Left lung (tissue), 4 donors: ENCODE measurements at regions not wholly inside any gene's neighbourhood (a gene's known extent, or its start where the extent isn't known, plus 50 kb on each side); places are given as distances from the start of the nearest gene placed in this dataset.

Experiments
- ATAC-seq: fragments of 200-7000 bp; cut with Tn5 transposase; one replicate; pipeline ENCODE4 v1.9.1; 2020; ENCODE audit warnings: moderate library complexity
- DNase-seq, 4 donors: peaks; one replicate each; pipeline ENCODE4 v3.0.0-alpha.2; 2013 to 2020
- H3K27ac ChIP-seq, 2 donors: fragments of 200-600 bp; sonication (generic) in 1 of 2; one replicate each; pipeline versions ENCODE4 v1.5.0 to v1.8.0; 2020 to 2021
- H3K27me3 ChIP-seq, 2 donors: fragments of 200-600 bp; sonication (generic) in 1 of 2; one replicate each; pipeline versions ENCODE4 v1.5.0 to v1.8.0; 2020 to 2021
- H3K36me3 ChIP-seq, 2 donors: fragments of 200-600 bp; sonication (generic) in 1 of 2; one replicate each; pipeline versions ENCODE4 v1.5.0 to v1.8.0; 2020 to 2021
- H3K4me1 ChIP-seq, 2 donors: fragments of 200-600 bp; one replicate each; pipeline ENCODE4 v1.8.0; 2021
- H3K4me3 ChIP-seq, 2 donors: fragments of 200-600 bp; sonication (generic) in 1 of 2; one replicate each; pipeline versions ENCODE4 v1.5.0 to v1.8.0; 2020 to 2021; ENCODE audit warnings: mild to moderate bottlenecking in 1 of 2
- H3K9me3 ChIP-seq, 2 donors: fragments of 200-600 bp; sonication (generic) in 1 of 2; one replicate each; pipeline versions ENCODE4 v1.5.0 to v1.8.0; 2020 to 2021
- intact Hi-C, 2 donors: fragments of 100-400 bp; cut with DNase I; formaldehyde crosslinking; loops; one replicate each; pipeline versions ENCODE4 v1.11.2 to v1.14.2; 2022
- TF ChIP-seq, protein P1 (sequence below), 2 donors: fragments of 200-600 bp; sonication (generic) in 1 of 2; IDR thresholded peaks; one replicate each; pipeline versions ENCODE4 v1.5.0 to v1.8.0; 2021; ENCODE audit warnings: antibody characterized with exemption in 2 of 2
- donor health status: DM: no; HTN: yes; CAD: no.
- donor health status: DM: no; HTN: no; CAD: no.

DNA sequence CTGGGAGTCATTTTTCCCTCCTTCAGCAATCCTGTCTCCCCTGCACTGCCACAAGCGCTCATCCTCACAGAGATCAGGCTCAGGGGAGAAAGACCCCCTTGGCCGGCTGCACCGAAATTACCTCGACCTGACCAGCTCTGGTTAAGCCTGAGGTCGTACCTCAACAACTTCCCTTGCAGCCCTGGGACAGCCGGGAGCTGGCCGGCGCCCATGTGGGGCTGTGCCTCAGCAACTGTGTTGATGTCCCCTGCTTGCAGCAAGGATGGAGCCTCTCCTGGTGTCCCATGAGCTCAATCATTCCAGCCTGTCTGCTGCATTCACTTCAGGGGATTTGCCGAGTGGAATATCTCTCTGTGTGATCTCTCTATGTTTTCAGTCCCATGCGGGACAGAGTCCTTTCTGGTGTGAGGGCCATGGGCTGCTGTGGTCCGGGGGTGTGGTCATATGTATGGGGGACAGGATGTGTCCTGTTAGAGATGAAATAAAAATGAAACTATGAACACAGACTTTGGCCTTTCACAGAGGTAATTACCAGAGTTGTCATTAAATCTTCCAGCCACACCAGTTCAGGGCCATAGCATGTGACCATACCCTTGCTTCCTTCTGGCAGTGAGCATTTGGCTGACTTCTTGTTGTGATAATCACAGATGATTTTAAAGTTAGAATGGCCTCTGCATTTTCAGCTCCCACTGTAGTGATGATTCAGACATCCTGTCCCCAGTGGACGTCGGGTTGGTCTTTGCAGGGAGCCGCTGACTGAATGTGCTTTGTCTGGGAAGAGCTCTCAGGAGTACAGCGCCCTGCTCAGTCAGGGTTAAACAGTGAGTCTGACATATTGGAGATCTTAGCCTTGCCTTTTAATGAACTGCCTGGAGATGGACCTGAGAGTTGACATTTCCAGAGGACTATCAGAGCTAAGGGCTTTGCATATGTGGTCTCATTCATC is 405.9 kb downstream of the AACS start:
- no peaks in the 10 kb centered on the region for H3K36me3 ChIP-seq
- DNase-seq, result no peak
- no peaks in the 10 kb centered on the region for H3K4me1 ChIP-seq
- no peaks in the 10 kb centered on the region for H3K27me3 ChIP-seq
- TF ChIP-seq, protein P1, sequence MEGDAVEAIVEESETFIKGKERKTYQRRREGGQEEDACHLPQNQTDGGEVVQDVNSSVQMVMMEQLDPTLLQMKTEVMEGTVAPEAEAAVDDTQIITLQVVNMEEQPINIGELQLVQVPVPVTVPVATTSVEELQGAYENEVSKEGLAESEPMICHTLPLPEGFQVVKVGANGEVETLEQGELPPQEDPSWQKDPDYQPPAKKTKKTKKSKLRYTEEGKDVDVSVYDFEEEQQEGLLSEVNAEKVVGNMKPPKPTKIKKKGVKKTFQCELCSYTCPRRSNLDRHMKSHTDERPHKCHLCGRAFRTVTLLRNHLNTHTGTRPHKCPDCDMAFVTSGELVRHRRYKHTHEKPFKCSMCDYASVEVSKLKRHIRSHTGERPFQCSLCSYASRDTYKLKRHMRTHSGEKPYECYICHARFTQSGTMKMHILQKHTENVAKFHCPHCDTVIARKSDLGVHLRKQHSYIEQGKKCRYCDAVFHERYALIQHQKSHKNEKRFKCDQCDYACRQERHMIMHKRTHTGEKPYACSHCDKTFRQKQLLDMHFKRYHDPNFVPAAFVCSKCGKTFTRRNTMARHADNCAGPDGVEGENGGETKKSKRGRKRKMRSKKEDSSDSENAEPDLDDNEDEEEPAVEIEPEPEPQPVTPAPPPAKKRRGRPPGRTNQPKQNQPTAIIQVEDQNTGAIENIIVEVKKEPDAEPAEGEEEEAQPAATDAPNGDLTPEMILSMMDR (IDR thresholded peaks at IDR 0.05), result no peak
- no peak for ATAC-seq
- no peaks in the 10 kb centered on the region for H3K9me3 ChIP-seq
- intact Hi-C loops, result no loop called here
- no peak overlapping the region for H3K4me3 ChIP-seq
- H3K27ac ChIP-seq, result no peak overlapping the region

DNA sequence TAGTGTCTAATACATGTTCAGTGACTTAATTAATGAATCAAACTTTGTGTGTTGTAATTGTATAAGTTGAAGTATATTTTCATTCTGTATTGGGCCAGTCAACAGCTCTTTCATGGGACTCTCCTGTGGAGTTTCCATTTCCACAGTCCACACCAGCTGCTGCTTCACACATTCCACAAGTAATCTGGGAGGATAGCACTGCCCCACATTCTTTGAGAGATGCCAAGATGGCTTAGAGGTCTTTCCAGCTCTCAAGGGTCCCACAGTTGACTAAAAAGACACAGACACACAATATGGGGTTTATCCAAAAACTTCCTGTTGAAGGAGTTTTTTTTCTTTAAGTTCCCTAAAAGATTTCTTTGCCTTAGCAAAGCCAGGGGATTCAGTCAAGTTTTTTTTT is 408.3 kb downstream of the AACS start:
- TF ChIP-seq, protein P1 (IDR thresholded peaks at IDR 0.05), result no peak
- Histone ChIP-seq H3K36me3 (no peaks in the 10 kb centered on the region), H3K4me1 (no peaks in the 10 kb centered on the region), H3K27ac (no peak overlapping the region), H3K4me3 (no peak overlapping the region), H3K9me3 (no peaks in the 10 kb centered on the region), H3K27me3 (peaks cover 0 to 11% of the 10 kb centered on the region in 2 donors)
- no peak for ATAC-seq
- no peak for DNase-seq
- intact Hi-C loops, result no loop called here

DNA sequence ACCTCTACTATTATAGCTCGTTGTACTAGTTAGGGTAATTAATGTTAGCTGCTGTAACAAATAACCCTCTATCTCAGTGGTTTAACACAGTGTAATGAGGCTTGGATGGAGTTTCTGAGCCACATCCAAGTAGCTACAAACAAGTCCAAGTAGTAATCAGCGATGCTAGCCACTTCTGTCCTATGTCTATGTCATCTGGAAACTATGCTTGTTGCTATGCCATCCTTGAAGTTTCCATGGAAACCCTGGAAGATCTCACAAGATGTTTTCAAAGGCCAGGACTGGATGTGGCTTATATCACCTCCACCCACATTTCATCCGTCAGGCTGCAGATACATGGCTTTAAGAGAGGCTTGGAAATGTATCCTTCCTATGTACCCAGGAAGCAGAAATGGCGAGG is 422.1 kb downstream of the AACS start:
- DNase-seq (no peak), ATAC-seq (no peak)
- Histone ChIP-seq H3K4me3 (no peak overlapping the region), H3K4me1 (no peaks in the 10 kb centered on the region), H3K27me3 (no peaks in the 10 kb centered on the region), H3K9me3 (peaks cover 0 to 6% of the 10 kb centered on the region in 2 donors), H3K36me3 (no peaks in the 10 kb centered on the region), H3K27ac (no peak overlapping the region)
- TF ChIP-seq, protein P1 (IDR thresholded peaks at IDR 0.05), result no peak
- intact Hi-C loops, result no loop called here

GRCh38 chr12:125491553-125491952 is 426.3 kb downstream of the AACS start:
- H3K4me1 ChIP-seq, result no peaks in the 10 kb centered on the region
- no peak for DNase-seq
- TF ChIP-seq, protein P1 (IDR thresholded peaks at IDR 0.05), result no peak
- ATAC-seq, result no peak
- no peaks in the 10 kb centered on the region for H3K36me3 ChIP-seq
- no peaks in the 10 kb centered on the region for H3K27me3 ChIP-seq
- no peak overlapping the region for H3K4me3 ChIP-seq
- H3K27ac ChIP-seq, result no peak overlapping the region
- H3K9me3 ChIP-seq, result peaks cover 0 to 6% of the 10 kb centered on the region in 2 donors
- intact Hi-C loops, result no loop called here

GRCh38 chr12:125492354-125493270 is 427.4 kb downstream of the AACS start:
- DNase-seq (peak in 1 of 4 donors; percentile 50), ATAC-seq (no peak)
- no peak overlapping the region for H3K27ac ChIP-seq
- no peaks in the 10 kb centered on the region for H3K36me3 ChIP-seq
- no peaks in the 10 kb centered on the region for H3K4me1 ChIP-seq
- intact Hi-C loops, result no loop called here
- no peaks in the 10 kb centered on the region for H3K27me3 ChIP-seq
- H3K4me3 ChIP-seq, result no peak overlapping the region
- TF ChIP-seq, protein P1 (IDR thresholded peaks at IDR 0.05), result no peak
- H3K9me3 ChIP-seq, result peaks cover 0 to 6% of the 10 kb centered on the region in 2 donors
